ENCODE measurements at regions not wholly inside any gene's neighbourhood (a gene's known extent, or its start where the extent isn't known, plus 50 kb on each side); places are given as distances from the start of the nearest gene placed in this dataset.
"Not testable (repeated sequence)": the region's sequence is repeated elsewhere in the genome, so short reads cannot be mapped to it uniquely, and the experiment has no call there.

DNA sequence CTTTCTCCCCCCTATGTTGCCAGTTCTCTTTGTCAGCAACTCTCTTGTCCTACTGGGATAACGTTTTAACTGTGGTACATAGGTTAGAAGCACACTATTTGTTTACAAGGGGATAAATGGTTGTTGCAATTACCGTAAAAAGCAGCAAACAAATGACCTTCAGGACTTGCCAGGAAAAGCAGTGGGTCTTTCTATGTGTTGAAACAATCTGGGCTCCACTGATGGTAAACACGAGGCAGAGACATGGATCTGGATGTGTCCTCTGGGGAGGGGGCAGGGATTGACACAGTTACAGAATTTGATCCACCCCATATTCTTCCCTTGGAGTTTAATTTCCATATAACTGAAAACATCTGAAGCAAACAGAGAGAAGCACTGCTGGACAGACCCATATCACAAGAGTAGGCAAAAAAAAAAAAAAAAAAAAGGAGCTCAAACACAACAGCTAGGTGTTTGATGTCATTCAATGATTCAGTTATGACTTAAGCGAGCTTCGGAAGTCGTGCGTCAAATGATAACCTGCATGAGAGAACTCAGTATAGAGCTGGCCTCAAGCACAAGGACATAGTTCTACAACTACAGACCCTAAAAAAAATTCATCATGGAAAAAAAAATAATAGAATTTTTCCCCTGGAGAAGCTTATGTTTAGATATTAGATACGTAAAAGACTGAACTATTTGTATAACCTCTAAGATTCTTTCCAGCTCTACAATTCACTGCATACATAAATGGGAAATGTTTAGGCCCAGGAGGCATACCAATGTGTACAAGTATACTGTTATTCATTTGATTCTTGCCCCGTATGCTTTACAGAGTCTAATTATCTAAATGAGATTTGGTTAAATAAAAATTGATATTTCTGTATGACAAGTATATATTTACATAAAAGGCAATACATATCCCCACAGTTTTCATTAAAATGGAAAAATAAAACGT lies 127.7 kb downstream of the ALDH8A1 start:
- no peak for DNase-seq (ENCODE audit: low read depth)

GRCh38 chr6:134821397-134821796 lies 128.5 kb downstream of the ALDH8A1 start:
- no peak for DNase-seq (ENCODE audit: low read depth)

DNA sequence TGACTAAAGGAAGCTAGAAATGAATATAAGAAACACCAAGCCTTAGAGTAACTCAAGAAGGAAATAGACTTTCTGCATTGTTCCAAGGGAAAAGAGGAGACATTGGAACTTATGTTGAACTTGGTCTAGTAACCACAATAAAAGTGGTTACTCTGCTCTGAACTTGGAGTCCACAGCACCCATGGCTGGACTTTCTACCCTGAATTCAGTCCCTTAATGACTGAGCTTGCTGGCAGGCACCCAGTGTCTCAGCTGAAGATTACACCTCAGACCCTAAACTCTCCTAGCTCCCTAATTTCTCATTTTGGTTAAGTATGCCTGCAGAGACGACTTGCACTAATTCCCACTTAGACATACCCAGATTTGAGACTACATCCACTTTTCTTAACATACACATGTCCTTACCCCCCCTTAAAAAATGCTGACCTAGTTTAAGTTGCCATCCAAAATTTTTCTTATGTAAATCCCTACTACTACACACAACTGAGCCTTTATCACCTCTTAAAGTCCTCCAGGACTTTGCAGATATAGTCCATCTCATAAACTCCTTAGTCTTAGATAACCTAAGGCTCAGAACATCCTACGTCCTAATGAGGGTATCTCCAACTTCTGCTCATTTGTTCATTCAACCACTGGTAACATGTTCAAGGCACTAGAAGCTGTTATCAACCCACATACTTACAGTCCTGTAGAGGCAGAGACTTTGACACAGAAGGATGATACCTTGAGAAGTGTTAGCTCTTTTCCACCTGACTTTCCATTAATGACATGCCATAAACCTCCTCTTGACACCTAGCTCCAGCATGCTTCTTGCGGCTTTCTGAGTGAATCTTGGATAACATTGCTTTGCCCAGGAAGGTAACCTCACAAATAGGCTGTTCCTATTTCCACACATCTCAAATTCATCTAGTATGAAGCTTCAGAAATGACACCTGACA lies 129.8 kb downstream of the ALDH8A1 start:
- DNase-seq (ENCODE audit: low read depth) = no peak

GRCh38 chr6:134819236-134819635 lies 130.7 kb downstream of the ALDH8A1 start:
- no peak for DNase-seq (ENCODE audit: low read depth)

GRCh38 chr6:134817448-134817847 lies 132.5 kb downstream of the ALDH8A1 start:
- no peak for DNase-seq (ENCODE audit: low read depth)

- no peak for DNase-seq (ENCODE audit: low read depth)
These were observed 133.1 kb downstream of the ALDH8A1 start for GRCh38 chr6:134816780-134817179.

DNA sequence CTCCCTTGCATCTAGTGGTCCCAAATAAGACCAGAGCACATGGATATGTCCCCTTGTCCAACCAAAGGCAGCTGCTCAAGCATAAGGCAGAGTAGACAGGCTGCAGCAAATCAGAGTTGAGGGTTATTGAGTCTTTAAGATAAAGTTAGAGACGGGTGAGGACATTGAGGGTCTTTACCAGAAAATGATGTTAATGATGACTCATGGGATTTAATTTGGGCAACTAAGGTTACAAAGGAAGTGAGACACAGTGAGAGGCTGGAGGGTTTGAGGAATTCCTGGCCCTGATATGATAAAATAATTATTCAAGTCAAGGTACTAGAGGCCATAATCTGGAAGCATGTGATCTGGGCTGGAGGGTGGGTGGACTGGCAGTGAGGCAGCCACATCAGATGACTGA lies 133.6 kb downstream of the ALDH8A1 start:
- no peak for DNase-seq (ENCODE audit: low read depth)

DNA sequence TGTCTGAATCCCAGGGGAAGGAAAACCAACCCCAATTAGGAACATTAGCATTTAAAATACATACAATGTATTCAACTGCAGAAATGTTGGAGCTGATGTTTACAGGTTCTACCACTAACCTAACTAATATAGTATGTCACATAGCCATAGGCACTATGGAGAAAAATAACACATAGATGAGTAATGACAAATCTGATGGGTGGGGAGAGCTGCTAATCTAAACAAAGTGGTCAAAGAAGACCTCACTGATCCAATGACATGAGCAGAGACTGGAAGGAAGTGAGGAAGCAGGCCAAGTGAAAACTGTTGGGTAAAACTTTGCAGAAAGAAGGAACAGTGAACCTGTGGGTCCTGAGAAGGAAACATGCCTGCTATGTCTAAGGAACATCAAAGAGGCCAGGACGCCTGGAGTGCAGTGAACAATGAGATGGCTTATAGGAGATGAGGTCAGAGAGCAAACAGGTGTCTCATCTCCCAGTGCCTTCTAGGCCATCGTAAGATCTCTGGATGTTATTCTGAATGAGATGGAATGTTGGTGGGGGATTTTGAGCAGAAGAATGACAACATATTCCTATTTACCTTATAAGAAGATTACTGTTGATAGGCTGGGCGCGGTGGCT lies 135.7 kb downstream of the ALDH8A1 start:
- no peak for DNase-seq (ENCODE audit: low read depth)

GRCh38 chr6:134813146-134813545 lies 136.8 kb downstream of the ALDH8A1 start:
- no peak for DNase-seq (ENCODE audit: low read depth)

DNA sequence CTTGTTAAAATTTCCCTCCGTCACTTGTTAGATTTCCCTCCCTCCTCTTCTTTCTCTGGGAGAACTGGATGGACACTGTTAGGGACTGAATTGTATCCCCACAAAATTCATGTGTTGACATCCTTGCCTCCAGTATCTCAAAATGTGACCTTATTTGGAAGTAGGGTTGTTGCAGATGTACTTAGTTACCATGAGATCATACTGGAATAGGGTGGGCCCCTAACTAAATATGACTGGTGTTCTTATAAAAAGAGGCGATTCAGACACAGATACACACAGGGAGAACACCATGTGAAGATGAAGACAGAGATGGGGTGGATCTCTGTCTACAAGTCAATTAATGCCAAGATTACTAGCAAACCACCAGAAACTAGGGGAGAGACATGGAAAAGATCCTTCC lies 139.5 kb downstream of the ALDH8A1 start:
- DNase-seq (ENCODE audit: low read depth) = no peak

DNA sequence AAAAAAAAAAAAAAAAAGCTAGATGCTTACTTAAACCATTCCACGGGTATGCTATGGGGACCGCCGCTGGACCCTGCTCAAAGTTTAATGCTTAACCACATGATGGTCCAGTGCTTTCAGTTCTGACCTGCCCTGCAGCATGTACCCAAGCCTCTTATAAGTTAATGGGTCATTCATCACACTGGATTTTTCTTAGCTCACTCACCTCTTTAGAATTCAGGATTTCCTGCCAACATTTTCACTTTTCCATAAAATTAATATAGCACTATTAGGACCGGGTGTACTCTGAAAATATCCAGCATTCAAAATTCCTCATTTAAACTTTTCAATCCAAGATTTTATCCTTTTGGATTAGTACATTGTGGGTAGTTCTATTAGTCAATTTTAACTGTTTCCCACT lies 140.8 kb downstream of the ALDH8A1 start:
- no peak for DNase-seq (ENCODE audit: low read depth)

DNA sequence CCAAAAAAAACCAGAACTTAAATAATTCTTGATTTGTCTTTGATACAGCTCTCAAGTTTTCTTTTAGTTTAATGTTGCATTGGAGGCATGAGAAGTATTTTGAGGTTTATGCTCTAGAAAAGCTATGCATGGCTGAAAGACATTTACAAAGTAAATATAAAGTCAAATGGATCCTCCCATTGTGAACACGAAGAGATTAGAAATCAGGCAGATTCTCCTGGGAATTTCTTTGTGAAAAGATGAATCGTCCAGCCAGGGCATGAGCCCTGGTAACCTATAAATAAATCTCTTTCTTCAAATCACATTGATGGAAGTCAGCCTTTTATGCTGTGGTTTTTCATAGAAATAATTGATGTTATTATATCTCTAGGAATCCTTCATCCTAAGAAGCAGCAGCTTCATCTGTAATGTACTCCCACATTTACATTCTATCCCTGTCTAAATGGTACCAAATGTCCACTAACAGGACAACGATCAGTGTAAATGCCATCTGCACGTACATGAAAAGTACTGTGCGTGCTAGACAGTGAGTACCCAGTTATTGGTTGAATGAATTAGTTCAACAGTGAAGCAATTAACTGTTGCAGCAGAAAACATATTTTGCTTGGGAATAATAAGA lies 143.6 kb downstream of the ALDH8A1 start:
- no peak for DNase-seq (ENCODE audit: low read depth)

DNA sequence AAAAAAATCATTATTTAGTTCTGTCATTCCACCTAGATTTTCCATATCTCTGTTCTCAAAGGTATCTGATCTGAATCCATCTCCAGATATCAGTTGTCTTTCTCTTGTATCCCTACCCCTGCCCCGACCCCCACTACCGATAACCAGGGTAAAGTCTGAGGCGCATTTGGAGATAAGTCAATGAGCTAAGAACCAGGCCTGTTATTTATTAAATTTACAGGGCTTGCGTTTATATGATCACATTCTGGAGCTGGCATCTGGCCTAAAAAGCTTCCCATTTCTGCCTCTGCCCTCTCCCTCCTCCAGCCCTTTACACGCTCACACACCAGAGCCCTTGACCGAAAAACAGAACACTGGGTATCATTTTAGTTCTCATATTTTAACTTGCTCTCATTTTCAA lies 144.7 kb downstream of the ALDH8A1 start:
- DNase-seq (ENCODE audit: low read depth) = no peak

- not testable (repeated sequence) for DNase-seq (ENCODE audit: low read depth)
These were observed 145.6 kb downstream of the ALDH8A1 start for GRCh38 chr6:134804311-134804710.

DNA sequence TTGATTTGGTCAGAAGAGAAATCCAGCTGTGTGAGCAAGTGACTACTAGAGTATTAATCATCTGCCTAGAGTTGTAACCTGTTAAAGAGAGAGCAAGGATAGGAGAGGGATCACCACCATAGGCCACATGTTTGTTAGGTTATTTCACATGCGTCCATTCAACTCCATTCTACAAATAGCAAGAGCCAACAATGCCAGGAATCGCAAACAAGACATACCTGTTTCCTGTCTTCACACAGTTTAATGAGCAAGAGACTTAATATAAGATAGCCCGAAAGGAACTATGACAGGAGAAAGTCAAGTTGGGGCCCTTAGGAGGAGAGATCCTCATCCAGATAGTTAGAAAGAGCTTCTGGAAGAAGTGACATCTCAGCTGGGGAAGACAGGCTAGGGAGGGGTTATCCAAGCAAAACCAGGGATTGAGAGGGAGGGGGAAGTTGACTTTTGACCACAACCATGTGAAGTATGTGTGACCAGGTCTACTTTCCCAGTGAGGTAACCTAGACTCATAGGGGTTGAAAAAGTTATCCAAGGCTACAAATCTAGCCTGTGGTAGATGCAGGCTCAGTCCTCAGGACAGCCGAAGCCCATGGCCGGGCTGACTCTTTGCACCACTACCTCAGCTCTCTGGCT lies 147.4 kb downstream of the ALDH8A1 start:
- no peak for DNase-seq (ENCODE audit: low read depth)

DNA sequence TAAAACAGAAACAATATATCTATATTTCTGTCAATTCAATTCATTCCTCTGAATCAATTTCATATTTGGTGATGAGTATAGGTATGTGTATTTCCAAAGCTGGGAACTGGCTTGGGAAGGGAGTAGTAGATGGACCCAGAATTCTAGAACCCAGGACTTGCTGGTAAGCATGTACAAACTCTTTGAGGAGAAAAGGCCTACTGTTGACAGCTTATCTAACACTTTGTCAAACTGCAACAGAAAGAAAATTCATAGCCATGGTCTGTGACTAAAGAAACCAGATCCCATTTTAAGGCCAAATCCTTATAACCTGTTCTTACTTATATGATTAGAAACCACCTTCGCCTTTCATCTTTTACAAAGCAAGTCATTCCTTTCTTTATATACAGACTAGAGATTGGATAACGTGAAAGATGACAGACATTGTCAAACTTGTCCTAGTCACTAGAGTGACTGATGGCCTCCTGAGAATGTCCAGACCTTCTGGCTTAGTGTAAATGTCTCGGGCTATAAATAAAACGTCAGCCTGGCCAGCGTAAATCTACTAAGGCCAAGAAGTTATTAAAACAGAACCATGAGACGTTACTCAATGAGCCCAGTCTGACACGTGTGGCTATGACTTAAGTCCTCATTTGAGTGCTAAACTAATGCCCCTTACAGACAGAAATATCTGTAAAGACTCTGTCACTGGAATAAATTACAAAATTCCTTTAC lies 152.3 kb downstream of the ALDH8A1 start:
- DNase-seq (ENCODE audit: low read depth) = no peak

DNA sequence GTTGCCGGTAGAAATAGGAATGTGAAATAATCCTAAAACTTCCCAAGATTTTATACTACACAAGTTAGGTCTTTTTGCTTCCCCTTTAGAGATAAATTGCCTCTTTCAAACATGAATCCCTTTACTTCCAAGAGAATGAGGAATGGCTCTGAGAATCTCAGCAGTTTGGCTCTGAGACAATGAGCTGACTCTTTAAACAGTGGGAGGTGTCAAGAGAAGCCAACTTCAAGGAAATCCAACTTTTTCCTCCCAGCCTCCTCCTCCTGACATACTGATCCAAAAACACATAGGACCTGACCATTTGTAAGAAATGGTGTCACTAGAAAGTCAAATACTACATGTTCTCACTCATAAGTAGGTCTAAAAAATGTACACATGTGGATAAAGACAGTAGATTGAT lies 154.2 kb downstream of the ALDH8A1 start:
- no peak for DNase-seq (ENCODE audit: low read depth)

DNA sequence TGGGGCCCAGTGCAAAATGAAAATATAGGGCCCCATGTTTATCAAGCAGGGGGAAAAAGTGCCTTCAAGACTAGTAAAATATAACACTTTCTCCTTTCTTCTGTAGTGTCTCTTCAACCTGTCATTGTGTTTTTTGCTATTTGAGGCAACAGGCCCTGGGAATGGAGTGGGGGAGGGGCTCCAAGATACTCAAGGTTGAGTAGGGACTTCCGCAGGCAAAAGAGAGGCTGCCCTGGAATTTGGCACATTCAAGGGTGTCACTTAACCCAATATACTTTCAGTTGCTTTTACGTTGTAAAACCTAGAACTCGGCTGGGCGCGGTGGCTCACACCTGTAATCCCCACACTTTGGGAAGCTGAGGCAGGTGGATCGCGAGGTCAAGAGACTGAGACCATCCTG lies 154.9 kb downstream of the ALDH8A1 start:
- no peak for DNase-seq (ENCODE audit: low read depth)

- not testable (repeated sequence) for DNase-seq (ENCODE audit: low read depth)
These were observed 158.6 kb downstream of the ALDH8A1 start for GRCh38 chr6:134791243-134791843.

DNA sequence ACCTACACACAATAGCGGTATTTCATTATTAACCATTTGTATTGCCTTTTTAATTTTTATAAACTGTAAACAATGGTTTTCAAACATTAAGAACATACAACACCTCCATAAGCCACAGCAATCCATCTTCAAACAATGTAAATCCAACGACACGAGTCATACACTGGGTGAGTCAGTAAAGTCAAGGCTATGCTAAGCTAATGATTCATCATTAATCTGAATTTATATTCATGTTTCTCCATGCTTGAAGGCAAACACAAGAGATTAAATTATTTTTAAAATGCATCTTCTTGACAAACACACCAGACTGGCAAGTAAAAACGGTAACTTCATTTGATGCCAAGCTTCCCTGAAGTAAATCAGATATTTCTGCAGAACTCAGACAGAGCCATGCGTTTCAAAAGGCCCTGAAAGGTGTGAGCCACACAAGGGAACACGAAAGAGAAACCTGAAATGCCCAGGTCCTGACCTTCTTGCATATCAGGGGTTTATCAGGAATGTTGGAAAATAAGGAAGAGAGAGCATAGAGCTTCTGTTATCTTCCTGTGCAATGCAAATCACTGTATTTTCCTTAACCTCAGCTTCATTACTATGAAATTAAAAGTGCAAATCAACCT lies 162.5 kb downstream of the ALDH8A1 start:
- no peak for DNase-seq (ENCODE audit: low read depth)
